Inferior parietal cortex (tissue), 1 donor: ENCODE measurements at regions not wholly inside any gene's neighbourhood (a gene's known extent, or its start where the extent isn't known, plus 50 kb on each side); places are given as distances from the start of the nearest gene placed in this dataset.
"Not testable (repeated sequence)": the region's sequence is repeated elsewhere in the genome, so short reads cannot be mapped to it uniquely, and the experiment has no call there.

Source experiments
- DNase-seq: peaks from one replicate; pipeline ENCODE4 v3.0.0-alpha.2; 2016; ENCODE audit errors: extremely low spot score

DNA sequence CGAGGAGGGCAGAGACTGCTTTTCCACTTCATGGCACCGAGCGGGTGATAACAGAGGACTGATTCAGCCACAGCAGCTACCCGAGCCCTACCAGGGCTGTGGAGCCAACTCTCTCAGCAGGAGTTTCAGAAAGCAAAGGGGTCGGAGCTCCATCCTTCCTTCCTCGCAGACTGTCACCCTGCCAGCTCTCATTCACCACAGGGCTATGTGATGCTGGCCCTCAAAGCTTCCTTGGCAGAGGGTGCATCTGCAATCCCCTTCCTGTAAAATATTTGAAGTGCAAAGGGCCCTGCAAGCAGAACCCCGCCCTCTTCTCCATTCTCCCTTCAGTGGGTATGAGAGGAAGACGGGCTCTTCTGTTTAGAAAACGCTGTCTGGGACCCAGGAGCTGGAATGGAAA, 105.3 kb upstream of the LYZL2 start:
- no peak for DNase-seq

DNA sequence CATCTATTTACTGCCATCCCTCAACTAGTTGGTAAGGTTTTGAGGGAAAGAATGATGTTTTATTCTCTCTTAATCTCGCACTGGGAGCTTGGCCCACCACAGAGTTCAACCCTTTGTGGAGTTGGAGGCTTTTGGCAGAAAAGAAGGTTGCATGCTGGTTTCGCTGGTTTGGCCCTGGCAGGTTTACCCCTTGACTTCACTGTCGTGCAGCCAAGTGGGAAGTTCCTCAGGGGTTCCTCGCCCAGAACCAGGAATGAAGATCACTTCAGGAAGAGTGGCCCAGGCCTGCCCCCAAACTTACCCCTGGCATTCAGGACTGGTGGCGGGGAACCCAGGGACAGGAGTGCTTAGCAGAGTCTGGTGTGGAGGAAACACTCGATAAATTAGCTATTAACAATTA, 103.1 kb upstream of the LYZL2 start:
- no peak for DNase-seq

DNA sequence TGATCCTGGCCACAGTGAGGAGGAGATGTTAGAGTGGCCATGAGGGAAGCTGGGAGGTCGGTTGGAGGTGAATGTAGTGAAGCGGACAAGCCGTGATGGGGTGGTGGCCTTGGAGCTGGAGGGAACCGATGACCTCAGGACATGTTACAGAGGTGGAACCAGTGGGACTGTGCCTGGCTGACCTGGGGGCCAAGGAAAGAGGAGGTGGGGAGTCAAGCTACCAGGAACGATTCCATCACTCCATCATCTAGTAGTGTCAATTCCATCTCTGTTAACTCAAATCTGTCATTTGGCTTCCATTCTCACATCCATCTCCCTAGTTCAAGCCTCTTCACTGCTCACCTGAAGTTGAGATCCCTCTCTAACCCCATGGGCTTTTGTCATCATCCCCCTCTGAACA, 102.4 kb upstream of the LYZL2 start:
- no peak for DNase-seq

DNA sequence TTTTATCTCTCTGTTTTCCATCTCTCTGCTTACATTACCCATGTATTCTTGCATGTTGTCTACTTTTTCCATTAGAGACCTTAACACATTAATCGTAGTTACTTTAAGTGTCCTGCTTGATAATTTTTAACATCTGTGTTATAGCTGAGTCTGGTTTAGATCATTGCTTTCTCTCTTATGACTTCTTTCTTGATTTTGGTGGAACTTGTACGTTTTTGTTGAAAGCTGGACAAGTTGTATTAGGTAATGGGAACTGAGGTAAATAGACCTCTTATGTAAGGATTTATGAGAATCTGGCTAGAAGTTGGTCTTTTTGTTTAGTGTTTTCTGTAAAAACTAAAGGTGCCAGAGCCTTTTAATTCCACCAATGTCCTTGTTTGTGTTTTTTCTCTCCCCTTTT, 100.8 kb upstream of the LYZL2 start:
- DNase-seq: no peak

DNA sequence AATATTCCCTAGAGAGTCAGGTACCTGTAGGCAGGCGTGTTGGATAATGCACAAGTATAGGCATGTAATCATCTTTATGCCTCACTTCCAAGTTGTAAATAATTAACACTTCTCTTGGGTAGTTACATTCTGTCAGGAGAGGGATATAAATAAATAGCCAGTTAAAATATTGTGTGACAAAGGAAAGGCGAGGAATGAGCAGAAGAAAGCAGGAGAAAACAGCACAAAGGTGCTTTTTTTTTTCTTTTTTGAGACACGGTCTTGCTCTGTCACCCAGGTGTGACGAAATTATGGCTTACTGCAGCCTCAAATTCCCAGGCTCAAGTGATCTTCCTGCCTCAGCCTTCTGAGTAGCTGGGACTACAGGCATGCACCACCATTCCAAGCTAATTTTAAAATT, 99.2 kb upstream of the LYZL2 start:
- DNase-seq: no peak

DNA sequence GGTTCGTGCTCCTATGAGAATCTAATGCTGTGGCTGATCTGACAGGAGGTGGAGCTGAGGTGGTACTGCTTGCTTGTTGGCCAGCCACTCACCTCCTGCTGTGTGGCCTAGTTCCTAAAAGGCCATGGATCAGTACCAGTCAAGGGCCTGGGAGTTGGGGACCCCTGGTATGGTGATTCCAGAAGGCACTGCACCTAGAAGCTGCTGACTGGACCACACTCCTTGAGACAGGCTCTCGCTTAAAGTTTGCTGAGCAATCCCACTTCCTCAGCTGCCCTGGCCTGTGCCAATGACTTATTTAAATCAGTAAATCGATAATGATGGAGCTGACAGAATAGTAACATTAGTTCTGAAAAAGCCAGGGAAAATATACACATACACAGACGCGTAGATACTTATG, 98.6 kb upstream of the LYZL2 start:
- no peak for DNase-seq

DNA sequence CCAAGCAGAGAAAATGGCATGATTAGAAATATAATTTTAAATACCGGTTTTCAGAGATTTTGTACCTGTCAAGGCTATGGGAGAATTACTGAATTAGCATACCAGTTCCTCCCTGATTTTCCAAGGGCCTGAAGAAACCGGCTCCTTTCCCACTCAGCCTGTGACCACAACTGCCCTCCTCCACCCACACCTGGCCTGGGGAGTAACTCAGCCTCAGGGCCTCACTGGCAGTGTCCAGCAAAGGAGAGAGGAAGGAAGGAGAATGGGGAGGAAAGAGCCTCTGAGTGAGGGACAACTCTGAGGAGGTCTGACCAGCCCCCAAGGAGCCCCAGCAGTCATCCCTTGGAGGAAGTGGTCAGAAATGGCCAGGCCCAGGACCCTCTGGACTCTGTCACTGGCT, 98.0 kb upstream of the LYZL2 start:
- DNase-seq: no peak

DNA sequence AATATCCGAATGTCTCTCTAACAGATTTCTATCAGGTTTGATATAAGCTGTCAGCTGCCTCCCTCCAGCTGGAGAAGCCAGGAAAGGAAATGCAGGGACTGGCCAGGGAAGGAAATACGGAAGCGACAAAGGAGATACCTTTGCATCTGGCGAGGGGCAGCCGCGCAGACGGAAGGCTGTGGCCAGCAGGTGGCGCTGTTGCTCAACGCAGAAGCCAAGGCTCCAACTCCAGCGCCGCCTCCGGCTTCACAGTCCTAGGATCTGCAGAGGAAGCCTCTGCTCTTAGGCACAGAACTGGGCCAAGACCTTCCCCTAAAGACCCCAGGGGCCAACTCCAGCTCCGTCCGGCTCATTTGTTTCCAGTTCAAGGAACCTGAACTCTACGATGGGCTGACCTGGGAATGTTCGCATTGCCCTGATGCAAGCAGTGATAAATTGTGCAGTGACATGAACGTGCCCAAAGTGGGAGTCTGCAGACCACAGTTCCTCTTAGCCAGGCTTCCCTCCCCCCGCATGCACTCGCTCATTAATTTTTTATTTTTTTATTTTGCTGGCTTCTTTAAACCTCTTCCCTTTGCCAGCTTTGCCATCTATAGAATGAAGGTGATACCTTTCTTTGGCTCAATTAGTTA, 97.3 kb upstream of the LYZL2 start:
- DNase-seq: peak; percentile 85

DNA sequence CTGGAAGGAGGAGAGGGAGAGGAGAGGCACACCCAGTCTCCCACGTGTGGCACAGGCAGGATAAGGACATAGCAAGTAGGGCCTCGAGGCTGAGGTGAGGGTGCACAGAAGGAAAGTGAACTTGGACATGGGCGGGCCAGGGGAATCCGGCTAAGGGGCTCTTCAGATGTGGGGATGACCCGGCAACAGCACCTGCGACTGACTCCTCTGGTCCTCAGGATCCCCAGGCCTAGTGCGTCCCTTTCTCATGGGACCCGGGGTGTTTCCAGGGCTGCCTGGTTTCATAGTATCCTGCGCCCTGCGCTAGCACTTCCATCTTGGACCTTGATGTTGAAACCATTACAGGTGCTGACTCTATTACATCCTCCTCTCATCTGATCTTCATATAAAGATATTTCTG, 96.1 kb upstream of the LYZL2 start:
- no peak for DNase-seq

DNA sequence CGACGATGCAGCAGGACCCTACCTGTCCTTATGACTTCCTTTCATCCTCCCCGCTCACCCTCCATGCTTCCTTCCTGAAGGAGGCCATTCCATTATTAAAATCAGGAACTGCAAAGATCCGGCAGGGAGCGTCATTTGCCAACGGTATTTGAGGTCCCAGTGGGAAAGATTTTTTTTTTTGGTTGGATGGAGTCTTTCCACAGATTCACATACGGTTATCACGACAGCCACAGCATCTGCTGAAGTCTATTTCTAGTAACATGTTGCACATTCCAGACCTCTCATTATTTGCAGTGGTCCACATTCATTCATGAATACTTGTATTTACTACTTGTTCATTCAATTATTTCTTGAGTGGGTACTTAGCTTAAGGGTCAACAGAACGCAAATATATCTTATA, 94.7 kb upstream of the LYZL2 start:
- no peak for DNase-seq

DNA sequence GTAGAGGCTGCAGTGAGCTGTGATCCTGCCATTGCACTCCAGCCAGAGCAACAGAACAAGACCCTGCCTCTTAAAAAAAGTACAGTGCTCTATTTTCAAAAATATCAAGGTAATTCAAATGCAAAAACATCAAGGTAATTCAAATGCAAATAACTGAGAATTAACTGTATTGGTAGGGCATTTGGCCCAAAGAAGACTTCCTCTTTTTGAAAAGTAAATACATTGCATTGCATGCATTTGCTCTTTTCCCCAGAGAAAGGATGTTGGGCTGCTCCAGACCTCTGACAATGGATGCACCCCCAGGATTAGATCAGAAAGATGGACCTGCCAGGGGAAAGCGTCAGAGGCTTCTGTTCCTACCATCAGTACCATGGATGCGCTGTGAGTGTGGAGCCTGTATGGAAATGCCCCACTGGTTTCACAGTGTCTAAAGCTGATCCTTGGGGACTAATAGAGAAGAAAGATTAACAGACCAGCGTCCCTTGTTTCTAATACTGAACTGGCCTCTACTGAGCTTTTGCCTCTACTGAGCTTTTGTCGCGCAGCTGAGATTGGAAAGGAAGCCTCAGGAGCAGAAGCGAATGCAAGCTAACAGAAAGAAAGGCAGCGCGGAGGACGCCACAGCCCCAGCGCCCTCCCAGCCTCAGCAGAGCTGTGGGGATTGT, 93.5 kb upstream of the LYZL2 start:
- no peak for DNase-seq

DNA sequence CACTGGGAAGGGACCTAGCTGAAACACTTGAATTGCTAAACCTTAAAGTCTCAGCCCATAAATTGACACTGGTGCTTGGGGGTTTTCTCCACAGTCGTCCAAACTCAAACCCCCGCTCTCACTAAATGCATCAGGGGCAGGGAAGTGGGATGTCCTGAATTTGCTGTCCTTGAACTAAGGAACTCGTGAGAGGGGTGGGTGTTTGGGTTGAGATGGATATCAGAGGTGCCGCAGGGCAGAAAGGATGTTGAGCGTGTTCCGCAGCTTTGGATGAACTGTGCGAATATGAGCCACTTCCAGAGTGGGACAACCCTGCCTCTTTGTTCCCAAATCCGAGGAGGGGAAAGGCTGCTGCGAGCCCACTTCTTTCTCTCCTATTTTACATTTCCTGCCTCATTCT, 90.3 kb upstream of the LYZL2 start:
- DNase-seq: no peak

DNA sequence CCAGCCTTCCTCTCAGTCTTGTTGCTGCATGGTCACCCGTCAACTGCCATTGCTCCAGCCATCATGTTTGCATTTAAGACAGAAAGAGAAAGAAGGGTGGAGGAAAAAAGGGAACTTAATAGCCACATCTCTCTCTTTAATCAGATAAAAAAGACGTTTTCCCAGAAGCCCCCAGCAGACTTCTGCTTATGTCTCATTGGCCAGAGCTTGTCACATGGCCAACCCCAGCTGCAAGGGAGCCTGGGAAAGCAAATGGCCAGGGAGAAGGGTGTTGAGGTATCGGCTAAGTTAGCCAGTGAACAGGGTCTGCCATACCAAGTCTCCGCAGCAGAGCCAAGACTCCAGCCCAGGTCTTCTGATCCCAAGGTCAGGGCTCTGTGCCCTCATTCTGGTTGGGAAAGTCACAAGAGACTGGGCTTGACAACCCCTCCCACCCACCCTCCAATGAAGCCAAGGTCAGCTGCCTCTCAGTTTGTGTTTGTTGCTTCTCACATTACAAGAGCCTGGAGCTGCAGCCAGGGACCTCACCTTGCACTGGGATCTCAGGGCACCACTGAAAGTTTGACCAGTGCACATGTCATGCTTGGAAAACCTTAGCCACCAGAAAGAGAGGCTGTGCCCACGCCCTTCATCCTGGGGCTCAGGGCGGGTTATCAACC, 80.3 kb upstream of the LYZL2 start:
- no peak for DNase-seq

DNA sequence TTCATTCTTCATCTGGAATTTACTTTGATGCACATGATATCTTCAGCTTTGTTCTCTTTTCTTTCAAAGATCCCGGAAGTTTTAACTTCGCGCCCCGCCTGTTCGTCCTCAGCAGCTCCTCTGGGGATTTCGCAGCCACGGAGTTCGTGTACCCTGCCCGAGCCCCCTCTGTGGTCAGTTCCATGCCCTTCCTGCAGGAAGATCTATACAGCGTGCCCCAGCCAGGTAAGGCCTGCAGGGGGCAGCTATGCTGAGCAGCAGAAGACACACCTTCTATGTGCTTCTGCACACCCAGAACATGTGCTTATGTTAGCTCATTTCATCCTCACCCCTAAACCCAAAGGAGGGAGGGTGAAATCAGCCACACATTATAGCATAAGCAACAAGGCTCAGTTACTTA, 79.7 kb upstream of the LYZL2 start:
- DNase-seq: no peak

DNA sequence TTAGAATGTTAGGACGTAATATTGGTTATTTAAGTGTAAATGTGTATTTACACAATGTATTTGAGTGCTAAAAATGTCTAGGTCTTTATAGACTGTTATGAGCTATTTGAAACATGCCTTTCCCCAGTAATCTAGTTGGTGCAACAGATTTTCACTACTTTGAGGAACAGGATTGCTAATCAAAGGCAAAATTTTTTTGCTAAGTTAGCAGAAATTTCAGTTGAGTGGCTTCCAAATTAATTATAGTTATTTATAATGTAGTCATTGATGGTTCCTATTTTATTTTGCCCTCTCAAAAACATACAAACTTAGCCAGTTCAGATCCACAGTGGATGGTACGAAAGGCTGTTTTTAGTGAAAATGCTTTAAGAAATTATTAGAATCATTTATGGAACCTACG, 78.7 kb upstream of the LYZL2 start:
- DNase-seq: no peak

DNA sequence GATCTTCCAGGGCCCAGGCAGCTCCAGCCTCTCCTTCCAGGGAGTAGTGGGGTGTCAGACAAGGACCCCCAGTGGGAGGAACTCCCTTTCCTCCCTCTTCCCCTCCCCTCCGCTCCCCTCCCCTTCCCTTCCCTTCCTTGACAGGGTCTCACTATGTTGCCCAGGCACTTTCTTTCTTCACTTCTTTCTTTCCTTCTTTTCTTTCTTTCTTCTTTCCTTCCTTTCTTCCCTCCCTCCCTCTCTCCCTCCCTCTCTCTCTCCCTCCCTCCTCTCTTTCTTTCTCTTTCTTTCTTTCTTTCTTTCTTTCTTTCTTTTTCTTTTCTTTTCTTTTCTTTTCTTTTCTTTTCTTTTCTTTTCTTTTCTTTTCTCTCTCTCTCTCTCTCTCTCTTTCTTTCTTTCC, 76.6 kb upstream of the LYZL2 start:
- not testable (repeated sequence) for DNase-seq

DNA sequence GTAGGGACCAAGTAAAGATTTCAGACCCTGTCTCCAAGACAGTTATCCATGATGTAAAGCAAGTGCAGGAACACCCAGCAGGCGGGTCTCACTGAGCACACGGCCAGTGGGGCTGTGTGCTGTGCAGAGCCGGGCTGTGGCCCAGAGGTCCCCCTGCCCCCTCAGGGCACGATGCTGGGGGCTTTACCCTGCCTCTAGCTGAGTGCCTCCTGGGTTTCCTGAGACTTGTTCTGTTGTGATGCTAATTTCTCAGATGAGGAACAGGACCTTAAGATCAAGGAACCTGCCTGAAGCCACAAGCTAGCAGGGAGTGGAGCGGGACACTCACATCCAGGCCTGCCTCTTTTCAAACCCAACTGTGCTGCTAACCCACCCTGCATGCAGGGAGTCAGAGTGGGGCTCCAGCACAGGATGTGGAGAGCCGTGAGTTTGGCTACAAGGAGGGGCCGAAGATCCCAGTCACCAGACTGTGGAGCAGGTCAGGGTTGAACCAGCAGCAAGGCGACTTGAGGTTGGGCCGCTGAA, 76.1 kb upstream of the LYZL2 start:
- DNase-seq: no peak

DNA sequence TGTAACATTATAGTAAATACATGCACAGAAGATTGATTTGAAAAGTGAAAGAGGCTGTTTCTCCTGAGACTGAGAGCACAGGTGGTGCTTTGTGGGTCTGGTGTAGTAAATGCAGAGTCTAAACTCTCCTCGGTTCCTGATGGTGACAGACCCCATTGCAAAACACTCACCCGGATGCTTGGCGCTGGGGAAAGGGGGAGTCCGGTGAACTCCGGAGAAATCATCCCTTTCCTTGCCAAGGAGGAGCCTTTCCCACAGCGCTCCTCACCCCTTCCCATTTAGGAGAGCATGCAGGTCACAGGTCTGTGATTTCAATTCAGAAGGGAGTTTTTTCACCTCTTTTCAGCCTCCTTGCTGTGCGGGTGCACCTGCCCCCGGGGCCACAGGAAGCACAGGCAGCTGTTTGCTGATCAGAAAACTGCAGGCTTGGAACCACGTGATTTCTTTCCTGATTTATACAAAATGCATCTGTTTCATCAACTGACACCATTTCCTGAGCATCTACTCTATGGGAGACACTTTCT, 75.6 kb upstream of the LYZL2 start:
- no peak for DNase-seq

DNA sequence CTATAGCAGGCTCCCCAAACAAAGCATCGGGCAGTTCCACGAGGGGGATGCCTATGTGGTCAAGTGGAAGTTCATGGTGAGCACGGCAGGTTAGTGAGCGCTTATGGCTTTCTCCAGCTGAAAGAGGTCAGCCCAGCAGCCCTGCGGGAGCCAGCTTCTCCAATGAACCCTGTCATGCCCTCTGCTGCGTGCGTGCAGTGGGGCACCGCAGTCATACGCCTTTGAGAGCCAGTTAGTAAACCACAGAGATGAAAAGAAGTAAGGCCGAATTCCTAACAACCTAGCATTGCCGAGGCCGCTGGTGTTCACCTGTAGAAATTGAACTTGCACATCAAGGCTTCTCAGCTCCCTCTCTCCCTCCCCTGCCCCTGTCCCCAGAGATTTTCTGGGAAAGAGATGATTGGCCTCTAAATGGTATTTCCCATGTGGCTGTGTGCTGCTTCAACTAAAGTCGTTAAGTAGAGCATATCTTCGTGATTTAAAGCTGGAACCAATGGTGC, 75.1 kb upstream of the LYZL2 start:
- not testable (repeated sequence) for DNase-seq

DNA sequence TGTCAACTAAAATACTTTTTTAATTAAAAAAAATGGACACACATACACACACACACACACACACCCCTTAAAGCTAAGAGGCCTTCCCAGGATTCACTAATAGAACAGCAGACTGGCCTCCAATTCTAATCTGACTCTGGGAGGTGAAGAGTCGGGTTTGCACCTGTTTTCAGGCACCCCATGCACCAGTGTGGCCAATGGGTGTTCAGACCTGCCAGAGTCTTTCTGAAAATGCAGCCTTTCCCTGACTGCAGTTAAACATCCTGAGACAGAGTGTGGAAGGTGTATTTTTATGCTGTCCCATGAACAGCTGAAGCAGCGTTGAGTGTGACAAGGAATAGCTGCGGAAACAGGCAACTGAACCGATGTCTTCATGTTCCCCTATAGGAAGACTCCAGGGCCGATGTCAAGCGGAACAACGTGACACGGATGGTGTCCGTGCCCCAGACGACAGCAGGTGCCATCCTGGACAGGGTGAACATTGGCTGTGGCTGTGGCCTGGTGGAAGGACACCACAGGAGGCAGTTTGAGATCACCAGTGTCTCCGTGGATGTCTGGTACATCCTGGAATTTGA, 74.6 kb upstream of the LYZL2 start:
- DNase-seq: no peak

DNA sequence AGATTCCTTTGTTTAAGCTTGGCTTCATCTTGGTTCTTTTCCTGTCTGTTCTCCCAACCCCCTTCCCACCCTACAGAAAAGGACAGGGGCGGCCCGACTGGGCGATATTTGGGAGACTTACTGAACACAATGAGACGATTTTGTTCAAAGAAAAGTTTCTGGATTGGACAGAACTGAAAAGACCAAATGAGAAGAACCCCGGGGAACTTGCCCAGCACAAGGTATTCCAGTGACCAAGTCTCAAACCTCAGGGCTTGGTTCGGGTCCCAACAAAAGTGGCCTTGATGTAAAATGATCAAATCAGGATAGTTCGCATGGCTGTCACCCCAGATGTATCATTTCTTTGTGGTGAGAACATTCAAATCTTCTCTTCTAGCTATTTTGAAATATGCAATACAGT, 73.9 kb upstream of the LYZL2 start:
- not testable (repeated sequence) for DNase-seq

DNA sequence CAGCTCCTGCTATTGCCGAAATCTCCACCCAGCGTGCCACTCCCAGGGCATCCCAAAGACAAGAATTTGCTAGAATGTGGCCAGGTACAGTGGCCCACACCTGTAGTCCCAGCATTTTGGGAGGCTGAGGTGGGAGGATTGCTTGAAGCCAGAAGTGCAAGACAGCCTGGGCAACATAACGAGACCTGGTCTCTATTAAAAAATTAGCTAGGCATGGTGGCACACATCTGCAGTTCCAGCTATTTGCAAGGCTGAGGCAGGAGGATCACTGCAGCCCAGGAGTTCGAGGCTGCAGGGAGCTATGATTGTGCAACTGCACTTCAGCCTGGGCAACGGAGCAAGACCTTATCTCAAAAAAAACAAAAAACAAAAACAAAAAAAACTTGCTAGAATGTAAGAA, 73.3 kb upstream of the LYZL2 start:
- DNase-seq: no peak
